HepG2 (cell line): ENCODE measurements at regions not wholly inside any gene's neighbourhood (a gene's known extent, or its start where the extent isn't known, plus 50 kb on each side); places are given as distances from the start of the nearest gene placed in this dataset.

Source experiments
- ATAC-seq: fragments of 200-7000 bp; cut with Tn5 transposase; 3 replicates; pipeline ENCODE4 v1.9.1; 2020; ENCODE audit warnings: mild to moderate bottlenecking, moderate library complexity
- BruUV-seq: library from RNA; stranded (reverse); fragments of 400-500 nt; replicated peaks from 2 replicates; lab custom pipeline; 2021; lab: Mats Ljungman, UMichigan
- CTCF ChIA-PET: fragments of 300-600 bp; formaldehyde crosslinking; extraction: SDS; loops from one replicate; lab custom pipeline; 2021; ENCODE audit warnings: low total read pairs, inconsistent platforms, low intra/inter-chr PET ratio; lab: Yijun Ruan, JAX
- POLR2A ChIA-PET: fragments of 350-600 bp; sonication (Branson Sonifier 250); formaldehyde crosslinking; loops from one replicate; lab custom pipeline; 2020; ENCODE audit warnings: antibody characterized with exemption, inconsistent platforms; lab: Yijun Ruan, JAX
- DNase-seq: peaks from one replicate; pipeline ENCODE4 v3.0.0-alpha.2; 2015; ENCODE audit warnings: low spot score
- FAIRE-seq: peaks from 3 replicates; lab custom pipeline; 2011; peaks lifted over from hg19 to GRCh38; lab: Jason Lieb, UNC
- H2AFZ ChIP-seq: one replicate; pipeline ENCODE4 v1.6.1; 2011; ENCODE audit warnings: low read length, inconsistent platforms
- H3K27ac ChIP-seq: fragments of 300-600 bp; 3 replicates; pipeline ENCODE4 v1.8.0; 2011; ENCODE audit warnings: mixed run types, mild to moderate bottlenecking, mixed read lengths, low read length, inconsistent platforms; ENCODE audit not compliant: insufficient read depth; ENCODE audit errors: extremely low read length
- H3K27me3 ChIP-seq, 2 experiments: fragments of 200-600 bp in 1 of 2; 2 replicates in 1 of 2; 3 replicates in 1 of 2; pipeline versions ENCODE4 v1.6.0 to v1.8.0; 2011; ENCODE audit warnings: low read length in 2 of 2, mild to moderate bottlenecking in 2 of 2, moderate library complexity in 2 of 2, inconsistent platforms in 1 of 2; ENCODE audit not compliant: insufficient read depth in 2 of 2, control insufficient read depth in 1 of 2
- H3K36me3 ChIP-seq, 2 experiments: fragments of 200-600 bp in 1 of 2; replicated peaks in 1 of 2; 2 replicates in 1 of 2; 3 replicates in 1 of 2; pipeline versions ENCODE4 v1.5.1 to v1.8.0; 2011; ENCODE audit warnings: low read length in 2 of 2, inconsistent platforms in 1 of 2; ENCODE audit not compliant: insufficient read depth in 2 of 2, control insufficient read depth in 1 of 2
- H3K4me1 ChIP-seq: 2 replicates; pipeline ENCODE4 v1.5.1; 2012; ENCODE audit warnings: low read length, inconsistent platforms; ENCODE audit not compliant: insufficient read depth
- H3K4me2 ChIP-seq: 2 replicates; pipeline ENCODE4 v1.6.0; 2011; ENCODE audit warnings: low read depth, low read length, inconsistent platforms
- H3K4me3 ChIP-seq, 3 experiments: fragments of 200-600 bp in 1 of 3; sonication (generic), shearing (Covaris generic) in 1 of 3; replicated peaks in 1 of 3; 2 replicates each; pipeline ENCODE4 v1.5.1; 2011 to 2016; ENCODE audit warnings: low read length in 3 of 3, inconsistent platforms in 2 of 3, low read depth in 2 of 3, mild to moderate bottlenecking in 2 of 3, control low read depth in 1 of 3, mixed read lengths in 1 of 3; ENCODE audit not compliant: insufficient read depth in 1 of 3
- H3K79me2 ChIP-seq: one replicate; pipeline ENCODE4 v1.6.1; 2011; ENCODE audit warnings: low read length, inconsistent platforms; ENCODE audit not compliant: insufficient read depth
- H3K9ac ChIP-seq: 2 replicates; pipeline ENCODE4 v1.6.0; 2011; ENCODE audit warnings: mild to moderate bottlenecking, low read depth, low read length, inconsistent platforms; ENCODE audit not compliant: insufficient read depth
- H3K9me3 ChIP-seq: 2 replicates; pipeline ENCODE4 v1.5.1; 2012; ENCODE audit warnings: mild to moderate bottlenecking, low read length
- H4K20me1 ChIP-seq: 2 replicates; pipeline ENCODE4 v1.6.0; 2011; ENCODE audit warnings: inconsistent platforms, mild to moderate bottlenecking, low read length, moderate library complexity; ENCODE audit not compliant: insufficient read depth
- BRCA1 ChIP-seq: sonication (generic); formaldehyde crosslinking; IDR thresholded peaks from 2 replicates; pipeline ENCODE4 v1.4.0; 2020; ENCODE audit warnings: missing genetic modification reagents
- DNMT3B ChIP-seq: conservative IDR thresholded peaks from 2 replicates; pipeline ENCODE4 v1.6.1; 2016; ENCODE audit warnings: missing biosample characterization, control low read depth
- IRF2 ChIP-seq: IDR thresholded peaks from 2 replicates; pipeline ENCODE4 v1.6.1; 2018; ENCODE audit warnings: missing genetic modification reagents, missing compliant biosample characterization
- MYC ChIP-seq: sonication (generic); formaldehyde crosslinking; IDR thresholded peaks from 2 replicates; pipeline ENCODE4 v1.9.0; 2021; ENCODE audit warnings: missing genetic modification reagents, borderline replicate concordance
- PCBP1 ChIP-seq: fragments of 200-400 bp; formaldehyde crosslinking; IDR thresholded peaks from 2 replicates; pipeline ENCODE4 v1.6.1; 2017; ENCODE audit warnings: mild to moderate bottlenecking, low read depth, low read length, borderline replicate concordance
- SMAD9 ChIP-seq: sonication (generic); formaldehyde crosslinking; IDR thresholded peaks from 2 replicates; pipeline ENCODE4 v1.5.1; 2020; ENCODE audit warnings: mild to moderate bottlenecking, missing genetic modification reagents
- SP2 ChIP-seq: sonication (generic); formaldehyde crosslinking; IDR thresholded peaks from 2 replicates; pipeline ENCODE4 v1.5.1; 2020; ENCODE audit warnings: mild to moderate bottlenecking, missing genetic modification reagents
- TP53 ChIP-seq: sonication (generic); formaldehyde crosslinking; conservative IDR thresholded peaks from 2 replicates; pipeline ENCODE4 v1.4.0; 2020; ENCODE audit warnings: missing genetic modification reagents
- ZBTB38 ChIP-seq: sonication (generic); formaldehyde crosslinking; IDR thresholded peaks from 2 replicates; pipeline ENCODE4 v1.5.1; 2020; ENCODE audit warnings: mild to moderate bottlenecking, missing genetic modification reagents
- ZFP41 ChIP-seq: sonication (generic); formaldehyde crosslinking; IDR thresholded peaks from 2 replicates; pipeline ENCODE4 v1.4.0; 2020; ENCODE audit warnings: mild to moderate bottlenecking, missing genetic modification reagents, borderline replicate concordance
- ZNF260 ChIP-seq: sonication (generic); formaldehyde crosslinking; IDR thresholded peaks from 2 replicates; pipeline ENCODE4 v1.4.0; 2020; ENCODE audit warnings: missing genetic modification reagents, low read depth, mild to moderate bottlenecking, borderline replicate concordance
- ZNF878 ChIP-seq: sonication (generic); formaldehyde crosslinking; IDR thresholded peaks from 2 replicates; pipeline ENCODE4 v1.8.1; 2023; ENCODE audit warnings: mild to moderate bottlenecking, missing genetic modification reagents, moderate library complexity
- ZSCAN25 ChIP-seq: sonication (generic); formaldehyde crosslinking; IDR thresholded peaks from 2 replicates; pipeline ENCODE4 v1.8.0; 2022; ENCODE audit warnings: mild to moderate bottlenecking, missing genetic modification reagents
- WGBS: methylation state at CpG from one replicate; pipeline ENCODE4 v1.1.6; 2017; ENCODE audit warnings: low lambda C conversion rate; 5-methylcytosine and 5-hydroxymethylcytosine counted together
- in situ Hi-C: cut with HindIII; loops from 2 replicates; pipeline ENCODE4 v1.10.0; 2017; ENCODE audit warnings: low pct_unique_long_range_greater_than_20kb; ENCODE audit not compliant: extremely low pct_ligation_motif_present
- intact Hi-C: fragments of 100-400 bp; cut with micrococcal nuclease; formaldehyde crosslinking; loops from one replicate; pipeline ENCODE4 v1.10.0; 2022; ENCODE audit not compliant: unreplicated experiment
- TF ChIP-seq, protein P1 (sequence below): sonication (generic); formaldehyde crosslinking; IDR thresholded peaks from 2 replicates; pipeline ENCODE4 v1.4.0; 2020; ENCODE audit warnings: mild to moderate bottlenecking, missing genetic modification reagents, borderline replicate concordance
- TF ChIP-seq, protein P2 (sequence below): sonication (generic); formaldehyde crosslinking; IDR thresholded peaks from 2 replicates; pipeline ENCODE4 v1.5.0; 2020; ENCODE audit warnings: missing genetic modification reagents

DNA sequence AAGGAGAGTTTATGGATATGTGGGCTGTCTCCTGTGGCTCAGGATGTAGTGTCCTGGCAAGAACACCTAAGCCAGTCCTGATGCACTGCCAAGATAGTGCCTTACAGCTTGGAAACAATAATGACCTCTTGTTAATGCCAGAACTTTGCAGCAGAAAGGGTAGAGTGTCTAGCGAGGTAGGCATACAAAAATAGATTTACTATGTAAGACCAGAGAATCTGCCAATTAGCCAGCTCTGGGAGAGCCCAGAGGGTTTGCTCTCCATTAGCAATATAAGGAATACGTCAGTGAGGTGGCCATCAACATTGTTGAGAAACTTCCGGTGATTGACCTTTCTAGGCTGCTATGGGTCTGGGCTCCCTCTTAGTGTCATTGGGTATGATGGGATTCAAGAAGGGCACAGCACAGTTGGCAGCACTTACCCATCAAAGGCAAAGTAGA, 178.5 kb upstream of the GALNT2 start:
- 26% methylated on average over 3 of the region's 3 CpGs for WGBS

More for the DNA sequence above, 178.5 kb upstream of the GALNT2 start:
- FAIRE-seq: no peak
- no peak for DNase-seq
- H2AFZ ChIP-seq: no peak overlapping the region
- no peaks in the 10 kb centered on the region for H3K79me2 ChIP-seq
- POLR2A ChIA-PET: no interaction called here
- H3K4me3 ChIP-seq: no peak overlapping the region
- H3K27ac ChIP-seq: no peak overlapping the region
- no peaks in the 10 kb centered on the region for H3K9me3 ChIP-seq
- no TSS peak for BruUV-seq
- intact Hi-C loops: no loop called here
- no peaks in the 10 kb centered on the region for H3K36me3 ChIP-seq
- in situ Hi-C loops: no loop called here
- H4K20me1 ChIP-seq: no peaks in the 10 kb centered on the region
- TF ChIP-seq SMAD9 (CRISPR knock-in tag) (no peak), TP53 (CRISPR knock-in tag) (no peak), ZNF260 (CRISPR knock-in tag) (no peak), ZFP41 (no peak), DNMT3B (CRISPR knock-in tag) (no peak), PCBP1 (no peak), SP2 (CRISPR knock-in tag) (no peak), IRF2 (CRISPR knock-in tag) (no peak), MYC (no peak), BRCA1 (CRISPR knock-in tag) (no peak), ZNF878 (CRISPR knock-in tag) (no peak), ZBTB38 (CRISPR knock-in tag) (no peak), ZSCAN25 (CRISPR knock-in tag) (no peak)
- TF ChIP-seq, protein P1, sequence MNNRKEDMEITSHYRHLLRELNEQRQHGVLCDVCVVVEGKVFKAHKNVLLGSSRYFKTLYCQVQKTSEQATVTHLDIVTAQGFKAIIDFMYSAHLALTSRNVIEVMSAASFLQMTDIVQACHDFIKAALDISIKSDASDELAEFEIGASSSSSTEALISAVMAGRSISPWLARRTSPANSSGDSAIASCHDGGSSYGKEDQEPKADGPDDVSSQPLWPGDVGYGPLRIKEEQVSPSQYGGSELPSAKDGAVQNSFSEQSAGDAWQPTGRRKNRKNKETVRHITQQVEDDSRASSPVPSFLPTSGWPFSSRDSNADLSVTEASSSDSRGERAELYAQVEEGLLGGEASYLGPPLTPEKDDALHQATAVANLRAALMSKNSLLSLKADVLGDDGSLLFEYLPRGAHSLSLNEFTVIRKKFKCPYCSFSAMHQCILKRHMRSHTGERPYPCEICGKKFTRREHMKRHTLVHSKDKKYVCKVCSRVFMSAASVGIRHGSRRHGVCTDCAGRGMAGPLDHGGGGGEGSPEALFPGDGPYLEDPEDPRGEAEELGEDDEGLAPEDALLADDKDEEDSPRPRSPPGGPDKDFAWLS: no peak
- TF ChIP-seq, protein P2, sequence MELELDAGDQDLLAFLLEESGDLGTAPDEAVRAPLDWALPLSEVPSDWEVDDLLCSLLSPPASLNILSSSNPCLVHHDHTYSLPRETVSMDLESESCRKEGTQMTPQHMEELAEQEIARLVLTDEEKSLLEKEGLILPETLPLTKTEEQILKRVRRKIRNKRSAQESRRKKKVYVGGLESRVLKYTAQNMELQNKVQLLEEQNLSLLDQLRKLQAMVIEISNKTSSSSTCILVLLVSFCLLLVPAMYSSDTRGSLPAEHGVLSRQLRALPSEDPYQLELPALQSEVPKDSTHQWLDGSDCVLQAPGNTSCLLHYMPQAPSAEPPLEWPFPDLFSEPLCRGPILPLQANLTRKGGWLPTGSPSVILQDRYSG (CRISPR knock-in tag): no peak
- CTCF ChIA-PET: no interaction called here
- H3K9ac ChIP-seq: no peak overlapping the region
- ATAC-seq: no peak
- H3K4me2 ChIP-seq: no peak overlapping the region
- peaks cover 2 to 3% of the 10 kb centered on the region in 2 experiments; a peak in 1 of 5 replicates for H3K27me3 ChIP-seq
- H3K4me1 ChIP-seq: peaks cover 5% of the 10 kb centered on the region
